H9 (cell line): ENCODE measurements at regions not wholly inside any gene's neighbourhood (a gene's known extent, or its start where the extent isn't known, plus 50 kb on each side); places are given as distances from the start of the nearest gene placed in this dataset.

Experiments used
- DNase-seq: peaks from one replicate; pipeline ENCODE4 v3.0.0-alpha.2; 2017
- H2AFZ ChIP-seq: one replicate; pipeline ENCODE4 v1.6.1; 2013; ENCODE audit warnings: mild to moderate bottlenecking, low read length, control low read depth, moderate library complexity
- H2AK5ac ChIP-seq: 2 replicates; pipeline ENCODE4 v1.6.1; 2013; ENCODE audit warnings: low read length, control low read depth, mixed read lengths; ENCODE audit not compliant: insufficient read length
- H2BK120ac ChIP-seq: one replicate; pipeline ENCODE4 v1.6.1; 2013; ENCODE audit warnings: low read depth, mild to moderate bottlenecking, low read length, control low read depth, inconsistent platforms; ENCODE audit not compliant: poor library complexity, severe bottlenecking
- H2BK12ac ChIP-seq: 2 replicates; pipeline ENCODE4 v1.6.1; 2013; ENCODE audit warnings: low read length, control low read depth, mixed read lengths, low read depth; ENCODE audit not compliant: insufficient read length
- H2BK15ac ChIP-seq: 2 replicates; pipeline ENCODE4 v1.6.1; 2013; ENCODE audit warnings: low read depth, low read length, control low read depth
- H2BK20ac ChIP-seq: one replicate; pipeline ENCODE4 v1.6.1; 2013; ENCODE audit warnings: low read depth, mild to moderate bottlenecking, low read length, control low read depth, inconsistent platforms; ENCODE audit not compliant: poor library complexity, severe bottlenecking
- H2BK5ac ChIP-seq: 2 replicates; pipeline ENCODE4 v1.6.1; 2013; ENCODE audit warnings: low read length, control low read depth, mixed read lengths; ENCODE audit not compliant: insufficient read length
- H3K14ac ChIP-seq: 2 replicates; pipeline ENCODE4 v1.6.1; 2013; ENCODE audit warnings: low read length, control low read depth; ENCODE audit not compliant: insufficient read depth
- H3K18ac ChIP-seq: 2 replicates; pipeline ENCODE4 v1.6.1; 2013; ENCODE audit warnings: low read depth, mild to moderate bottlenecking, mixed read lengths, low read length, control low read depth; ENCODE audit not compliant: insufficient read length
- H3K23ac ChIP-seq: 2 replicates; pipeline ENCODE4 v1.6.1; 2013; ENCODE audit warnings: low read length, control low read depth, mixed read lengths, low read depth; ENCODE audit not compliant: insufficient read length
- H3K23me2 ChIP-seq: 2 replicates; pipeline ENCODE4 v1.6.1; 2013; ENCODE audit warnings: low read depth, mild to moderate bottlenecking, mixed read lengths, low read length, control low read depth; ENCODE audit not compliant: insufficient read length, poor library complexity, severe bottlenecking
- H3K27ac ChIP-seq: 2 replicates; pipeline ENCODE4 v1.5.1; 2013; ENCODE audit warnings: low read length, control low read depth, mixed read lengths, low read depth; ENCODE audit not compliant: insufficient read length
- H3K27me3 ChIP-seq: 2 replicates; pipeline ENCODE4 v1.6.1; 2013; ENCODE audit warnings: low read length, control low read depth, inconsistent platforms; ENCODE audit not compliant: insufficient read depth
- H3K4ac ChIP-seq: 2 replicates; pipeline ENCODE4 v1.6.1; 2013; ENCODE audit warnings: low read depth, mild to moderate bottlenecking, control low read depth, inconsistent platforms, low read length, moderate library complexity
- H3K4me1 ChIP-seq: 2 replicates; pipeline ENCODE4 v1.6.1; 2013; ENCODE audit warnings: low read length, control low read depth, inconsistent platforms; ENCODE audit not compliant: insufficient read depth
- H3K4me2 ChIP-seq: 2 replicates; pipeline ENCODE4 v1.6.1; 2013; ENCODE audit warnings: low read length, control low read depth, mixed read lengths; ENCODE audit not compliant: insufficient read length, insufficient read depth
- H3K56ac ChIP-seq: 2 replicates; pipeline ENCODE4 v1.6.1; 2013; ENCODE audit warnings: low read depth, mild to moderate bottlenecking, mixed read lengths, low read length, control low read depth; ENCODE audit not compliant: insufficient read length
- H3K79me1 ChIP-seq: 2 replicates; pipeline ENCODE4 v1.6.1; 2013; ENCODE audit warnings: low read depth, mild to moderate bottlenecking, moderate library complexity, low read length, control low read depth, inconsistent platforms; ENCODE audit not compliant: insufficient read depth, poor library complexity, severe bottlenecking
- H3K79me2 ChIP-seq: 2 replicates; pipeline ENCODE4 v1.6.1; 2013; ENCODE audit warnings: low read length, control low read depth, inconsistent platforms; ENCODE audit not compliant: insufficient read depth
- H3K9ac ChIP-seq: 2 replicates; pipeline ENCODE4 v1.6.1; 2013; ENCODE audit warnings: low read length, control low read depth, mixed read lengths; ENCODE audit not compliant: insufficient read length; ENCODE audit errors: extremely low read depth
- H3K9me3 ChIP-seq: one replicate; pipeline ENCODE4 v1.6.1; 2013; ENCODE audit warnings: low read depth, low read length, inconsistent platforms; ENCODE audit not compliant: control insufficient read depth
- H3T11ph ChIP-seq: one replicate; pipeline ENCODE4 v1.6.1; 2013; ENCODE audit warnings: mild to moderate bottlenecking, low read length, control low read depth, inconsistent platforms
- H4K20me1 ChIP-seq: one replicate; pipeline ENCODE4 v1.6.1; 2013; ENCODE audit not compliant: control insufficient read depth, insufficient read length, insufficient read depth
- H4K5ac ChIP-seq: 2 replicates; pipeline ENCODE4 v1.6.1; 2013; ENCODE audit warnings: low read depth, mild to moderate bottlenecking, mixed read lengths, low read length, control low read depth; ENCODE audit not compliant: insufficient read length
- H4K8ac ChIP-seq: replicated peaks from 2 replicates; pipeline ENCODE4 v1.6.1; 2013; ENCODE audit warnings: low read length, control low read depth, mixed read lengths, low read depth; ENCODE audit not compliant: insufficient read length
- H4K91ac ChIP-seq: 2 replicates; pipeline ENCODE4 v1.6.1; 2013; ENCODE audit warnings: low read depth, mild to moderate bottlenecking, moderate library complexity, mixed read lengths, low read length, control low read depth; ENCODE audit not compliant: insufficient read length
- H3K27ac Mint-ChIP-seq, 3 experiments: 2 replicates in 2 of 3; 3 replicates in 1 of 3; pipeline ENCODE4 v1.8.0; 2020 to 2021; ENCODE audit warnings: mixed read lengths in 3 of 3, mild to moderate bottlenecking in 1 of 3, moderate library complexity in 1 of 3
- H3K27me3 Mint-ChIP-seq: 2 replicates; pipeline ENCODE4 v1.8.0; 2021; ENCODE audit warnings: low read depth, mild to moderate bottlenecking, moderate library complexity, mixed read lengths
- H3K36me3 Mint-ChIP-seq, 3 experiments: 2 replicates in 2 of 3; 3 replicates in 1 of 3; pipeline ENCODE4 v1.8.0; 2020 to 2021; ENCODE audit warnings: low read depth in 3 of 3, mixed read lengths in 3 of 3; ENCODE audit not compliant: insufficient read depth in 1 of 3
- H3K4me1 Mint-ChIP-seq, 2 experiments: 2 replicates each; pipeline ENCODE4 v1.8.0; 2020; ENCODE audit warnings: mixed read lengths in 2 of 2
- H3K4me3 Mint-ChIP-seq, 2 experiments: 2 replicates in 1 of 2; 3 replicates in 1 of 2; pipeline ENCODE4 v1.8.0; 2020 to 2021; ENCODE audit warnings: mild to moderate bottlenecking in 2 of 2, mixed read lengths in 2 of 2, moderate library complexity in 1 of 2
- H3K9me3 Mint-ChIP-seq, 2 experiments: 2 replicates in 1 of 2; 3 replicates in 1 of 2; pipeline ENCODE4 v1.8.0; 2020; ENCODE audit warnings: mild to moderate bottlenecking in 2 of 2, mixed read lengths in 2 of 2, moderate library complexity in 1 of 2
- CTCF ChIP-seq: fragments of 200-600 bp; sonication (generic); conservative IDR thresholded peaks from 3 replicates; pipeline ENCODE4 v1.8.0; 2021; ENCODE audit warnings: antibody characterized with exemption, mild to moderate bottlenecking
- WGBS: extraction: QIAGEN DNeasy Blood & Tissue Kit; methylation state at CpG from one replicate; pipeline ENCODE4 v1.1.7; 2013; ENCODE audit warnings: missing lambda C conversion rate, low lambda C conversion rate, mixed read lengths; ENCODE audit not compliant: insufficient read length; ENCODE audit errors: extremely low coverage; 5-methylcytosine and 5-hydroxymethylcytosine counted together

- Mint-ChIP-seq H3K27me3 (no peaks in the 10 kb centered on the region; the same call in 1 of the 2 replicates), H3K27ac (no peak overlapping the region), H3K9me3 (no peaks in the 10 kb centered on the region; a peak in 1 of 5 replicates), H3K36me3 (no peaks in the 10 kb centered on the region; a peak in 1 of 7 replicates), H3K4me3 (no peak overlapping the region), H3K4me1 (peaks cover 4 to 5% of the 10 kb centered on the region in 2 experiments)
- Histone ChIP-seq H3T11ph (no peak overlapping the region), H3K79me1 (no peaks in the 10 kb centered on the region), H3K27me3 (no peaks in the 10 kb centered on the region; the same call in 1 of the 2 replicates), H3K4me2 (no peak overlapping the region), H3K14ac (no peak overlapping the region), H3K9me3 (no peaks in the 10 kb centered on the region), H3K56ac (no peak overlapping the region), H2BK20ac (no peak overlapping the region), H3K4me1 (peaks cover 3% of the 10 kb centered on the region), H2AK5ac (no peak overlapping the region), H3K23me2 (no peaks in the 10 kb centered on the region), H3K79me2 (no peaks in the 10 kb centered on the region), H3K27ac (no peak overlapping the region), H3K23ac (no peak overlapping the region), H2AFZ (no peak overlapping the region), H4K5ac (no peak overlapping the region), H3K9ac (no peak overlapping the region), H4K8ac (no peak overlapping the region), H2BK15ac (no peak overlapping the region), H2BK120ac (no peak overlapping the region), H4K20me1 (no peaks in the 10 kb centered on the region), H4K91ac (no peak overlapping the region), H3K18ac (no peak overlapping the region), H2BK5ac (no peak overlapping the region), H2BK12ac (no peak overlapping the region), H3K4ac (no peak overlapping the region)
- no peak for DNase-seq
- TF ChIP-seq CTCF = no peak
- no CpG with 5 or more reads among the region's 2 CpGs for WGBS
Observed at GRCh38 chr14:38039496-38039895, 168.2 kb upstream of the SSTR1 start.
